ENCODE measurements at regions not wholly inside any gene's neighbourhood (a gene's known extent, or its start where the extent isn't known, plus 50 kb on each side); places are given as distances from the start of the nearest gene placed in this dataset.

DNA sequence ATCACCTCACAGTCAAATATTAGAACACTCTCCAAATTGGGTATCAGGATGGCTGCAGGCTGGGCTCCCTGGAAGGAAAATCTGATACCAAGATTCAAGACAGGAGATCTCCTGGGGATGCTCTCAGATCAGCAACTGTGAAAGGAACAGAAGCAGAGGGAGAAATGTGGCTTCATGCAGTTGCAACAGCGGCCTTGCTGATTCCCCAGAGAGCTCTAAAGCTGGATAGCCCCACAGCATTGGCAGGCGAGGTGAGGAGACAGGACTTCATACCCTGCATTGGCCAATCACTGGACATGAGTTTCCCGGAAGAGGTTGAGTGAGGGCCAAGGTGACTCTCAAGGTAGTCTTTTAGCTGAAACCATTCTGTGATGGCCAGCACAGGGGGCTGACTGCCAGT, 190.6 kb downstream of the PTPN20 start:
- no peak for ATAC-seq (ENCODE audit: low FRiP score)
- no peak for DNase-seq (ENCODE audit: low spot score)
- no peak for TF ChIP-seq CTCF (IDR thresholded peaks at IDR 0.05)

GRCh38 chr10:47104151-47104605, 192.9 kb downstream of the PTPN20 start:
- ATAC-seq (ENCODE audit: low FRiP score): no peak
- no peak for TF ChIP-seq CTCF (IDR thresholded peaks at IDR 0.05)

GRCh38 chr10:47104786-47105385, 193.7 kb downstream of the PTPN20 start:
- TF ChIP-seq CTCF (IDR thresholded peaks at IDR 0.05): no peak
- ATAC-seq (ENCODE audit: low FRiP score) (no peak), DNase-seq (ENCODE audit: low spot score) (no peak)

More at GRCh38 chr10:47104151-47104605, 192.9 kb downstream of the PTPN20 start:
- DNase-seq (ENCODE audit: low spot score): no peak

DNA sequence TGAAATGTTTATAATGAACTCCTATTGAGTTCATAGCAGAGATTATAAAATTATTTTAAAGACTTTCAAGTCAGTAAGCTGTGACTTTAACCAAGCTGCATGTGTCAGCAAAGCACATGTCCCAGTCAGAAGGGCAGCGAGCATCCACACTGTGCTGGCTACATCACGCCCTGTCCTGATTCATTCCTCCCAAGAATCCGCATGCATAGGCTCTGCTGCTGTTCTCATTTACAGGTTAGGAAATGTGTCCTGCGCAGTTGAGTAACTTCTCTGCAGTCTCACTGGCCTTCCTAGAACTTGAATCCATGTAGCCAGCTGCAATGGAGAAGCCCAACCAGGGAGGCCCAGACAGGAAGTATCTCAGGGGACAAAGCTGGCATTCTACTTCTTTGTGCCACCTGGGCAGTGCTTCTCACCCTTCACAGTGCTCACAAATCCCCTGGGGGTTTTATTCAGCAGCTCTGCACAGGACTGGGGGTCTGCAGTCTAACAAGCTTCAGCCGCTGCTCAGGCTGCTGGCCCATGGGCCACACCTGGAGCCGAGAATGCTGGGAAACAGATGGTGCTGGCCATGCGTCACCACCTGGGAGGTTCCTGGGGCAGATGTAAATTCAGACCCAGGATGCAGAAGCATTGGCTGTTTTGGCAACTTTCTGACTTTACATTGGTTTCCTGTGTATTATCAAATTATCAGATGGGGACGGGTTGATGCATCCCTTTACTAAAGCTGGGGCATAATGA, 192.8 kb upstream of the GDF10 start:
- DNase-seq (ENCODE audit: low spot score) (no peak), ATAC-seq (ENCODE audit: low FRiP score) (no peak)
- no peak for TF ChIP-seq CTCF (IDR thresholded peaks at IDR 0.05)

DNA sequence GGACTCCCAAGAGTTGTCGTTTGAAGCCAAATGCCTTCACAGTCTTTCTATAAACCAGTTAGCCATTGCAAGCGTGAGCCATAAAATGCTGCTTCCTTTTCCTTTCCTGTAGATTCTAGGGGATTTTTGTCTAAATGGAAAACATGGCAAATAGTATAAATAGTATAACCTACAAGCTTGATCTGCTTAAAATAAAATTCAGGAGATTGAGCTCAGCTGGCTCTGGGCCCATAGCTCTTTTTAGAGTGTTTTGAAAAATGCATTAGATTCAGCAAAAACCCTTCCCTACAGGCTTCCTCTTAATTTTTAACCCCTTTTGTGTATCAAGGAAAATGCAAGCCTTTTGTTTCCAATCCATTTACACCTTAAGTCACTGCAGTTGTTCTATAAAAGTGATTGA, 190.1 kb upstream of the GDF10 start:
- no peak for TF ChIP-seq CTCF (IDR thresholded peaks at IDR 0.05)
- DNase-seq (ENCODE audit: low spot score): no peak
- ATAC-seq (ENCODE audit: low FRiP score): no peak

GRCh38 chr10:47111329-47111862, 188.6 kb upstream of the GDF10 start:
- no peak for ATAC-seq (ENCODE audit: low FRiP score)
- DNase-seq (ENCODE audit: low spot score): no peak
- no peak for TF ChIP-seq CTCF (IDR thresholded peaks at IDR 0.05)

DNA sequence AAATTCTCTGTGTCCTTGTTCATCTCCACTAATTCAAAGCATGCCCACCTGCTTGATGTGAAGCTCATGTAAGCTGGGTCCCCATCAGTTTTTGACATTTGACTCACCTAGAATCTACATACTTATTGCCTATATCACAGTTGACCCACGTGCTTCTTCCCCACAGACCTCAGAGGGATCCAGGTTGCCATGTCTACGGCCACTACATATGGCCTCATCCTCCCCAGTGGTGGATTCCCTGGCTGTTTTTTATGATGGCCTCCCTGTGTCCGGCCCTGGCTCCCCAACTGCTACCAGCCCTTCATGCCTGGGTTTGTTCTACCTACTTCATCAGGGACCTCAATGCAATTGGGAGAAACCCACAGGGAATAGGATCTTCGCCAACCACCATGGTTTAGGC, 187.4 kb upstream of the GDF10 start:
- no peak for ATAC-seq (ENCODE audit: low FRiP score)
- no peak for TF ChIP-seq CTCF (IDR thresholded peaks at IDR 0.05)
- DNase-seq (ENCODE audit: low spot score): no peak
